ENCODE measurements at regions not wholly inside any gene's neighbourhood (a gene's known extent, or its start where the extent isn't known, plus 50 kb on each side); places are given as distances from the start of the nearest gene placed in this dataset.
"Not testable (repeated sequence)": the region's sequence is repeated elsewhere in the genome, so short reads cannot be mapped to it uniquely, and the experiment has no call there.

- no peak for TF ChIP-seq CTCF (IDR thresholded peaks at IDR 0.05)
- Histone ChIP-seq H3K36me3 (no peaks in the 10 kb centered on the region), H3K4me1 (peaks cover 37% of the 10 kb centered on the region), H3K4me3 (no peak overlapping the region), H3K27ac (no peak overlapping the region), H3K27me3 (no peaks in the 10 kb centered on the region), H3K9me3 (no peaks in the 10 kb centered on the region)
- DNase-seq (no peak), ATAC-seq (no peak)
- intact Hi-C loops (cut with DNase I): no loop called here
These were observed 55.9 kb upstream of the NXT1 start for GRCh38 chr20:23294671-23295070.

GRCh38 chr20:23294166-23294565, 56.4 kb upstream of the NXT1 start:
- Histone ChIP-seq H3K4me1 (peaks cover 38% of the 10 kb centered on the region), H3K27me3 (no peaks in the 10 kb centered on the region), H3K27ac (no peak overlapping the region), H3K9me3 (no peaks in the 10 kb centered on the region), H3K36me3 (no peaks in the 10 kb centered on the region), H3K4me3 (no peak overlapping the region)
- intact Hi-C loops (cut with DNase I): no loop called here
- no peak for TF ChIP-seq CTCF (IDR thresholded peaks at IDR 0.05)
- DNase-seq (no peak), ATAC-seq (no peak)

- ATAC-seq (peak; percentile 43), DNase-seq (no peak)
- no peak for TF ChIP-seq CTCF (IDR thresholded peaks at IDR 0.05)
- Histone ChIP-seq H3K27ac (peak overlapping the region; percentile 68), H3K4me1 (peaks cover 38% of the 10 kb centered on the region), H3K9me3 (no peaks in the 10 kb centered on the region), H3K36me3 (no peaks in the 10 kb centered on the region), H3K27me3 (no peaks in the 10 kb centered on the region), H3K4me3 (no peak overlapping the region)
- intact Hi-C loops (cut with DNase I): no loop called here
These were observed 56.9 kb upstream of the NXT1 start for GRCh38 chr20:23293689-23294088.

DNA sequence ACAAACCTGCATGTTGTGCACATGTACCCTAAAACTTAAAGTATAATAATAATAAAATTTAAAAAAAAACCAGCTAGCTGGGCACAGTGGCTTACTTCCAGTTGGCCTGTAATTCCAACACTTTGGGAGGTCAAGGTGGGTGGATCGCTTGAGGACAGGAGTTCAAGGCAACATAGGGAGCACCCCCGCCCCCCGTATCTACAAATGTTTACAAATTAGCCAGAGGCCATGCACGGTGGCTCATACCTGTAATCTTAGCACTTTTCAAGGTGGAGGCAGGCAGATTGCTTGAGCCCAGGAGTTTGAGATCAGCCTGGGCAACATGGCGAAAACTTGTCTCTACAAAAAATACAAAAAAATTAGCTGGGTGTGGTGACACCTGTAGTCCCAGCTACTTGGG, 58.3 kb upstream of the NXT1 start:
- H3K4me3 ChIP-seq; H3K36me3 ChIP-seq; intact Hi-C loops (cut with DNase I); H3K27me3 ChIP-seq; H3K27ac ChIP-seq; DNase-seq; H3K9me3 ChIP-seq; ATAC-seq: not testable (repeated sequence)
- peaks cover 31% of the 10 kb centered on the region for H3K4me1 ChIP-seq

DNA sequence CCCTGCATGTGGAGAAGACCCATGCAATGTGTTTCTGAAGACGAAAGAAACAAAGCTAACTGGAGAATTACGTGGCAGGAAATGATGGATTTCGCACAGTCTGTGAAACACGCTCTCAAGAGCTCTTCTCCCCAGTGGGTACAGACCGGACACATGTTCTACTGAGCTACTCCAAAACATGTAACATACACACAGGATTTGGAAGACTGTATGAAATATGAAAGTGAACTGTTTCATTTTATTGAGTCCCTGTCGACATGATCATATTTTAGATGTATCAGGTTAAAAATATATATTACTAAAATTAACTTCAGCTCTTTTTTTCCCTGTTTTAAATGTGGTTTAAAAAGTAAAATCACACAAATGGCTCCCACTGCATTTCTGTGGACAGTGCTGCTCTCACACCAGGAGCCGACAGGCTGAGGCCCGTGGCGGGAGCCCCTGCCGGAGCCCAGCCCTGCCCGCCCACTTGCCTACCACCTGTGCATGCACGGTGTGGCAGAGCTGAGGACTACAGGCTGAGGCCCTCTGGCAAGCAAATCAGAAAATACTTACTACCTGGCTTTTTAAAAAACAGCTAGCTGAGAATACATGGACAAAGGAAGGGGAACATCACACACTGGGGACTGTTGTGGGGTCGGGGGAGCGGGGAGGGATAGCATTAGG, 58.9 kb upstream of the NXT1 start:
- H3K27me3 ChIP-seq: no peaks in the 10 kb centered on the region
- H3K4me3 ChIP-seq: no peak overlapping the region
- DNase-seq (no peak), ATAC-seq (no peak)
- no peaks in the 10 kb centered on the region for H3K36me3 ChIP-seq
- TF ChIP-seq CTCF (IDR thresholded peaks at IDR 0.05): no peak
- no peaks in the 10 kb centered on the region for H3K9me3 ChIP-seq
- H3K27ac ChIP-seq: no peak overlapping the region
- peaks cover 31% of the 10 kb centered on the region for H3K4me1 ChIP-seq
- intact Hi-C loops (cut with DNase I): no loop called here

DNA sequence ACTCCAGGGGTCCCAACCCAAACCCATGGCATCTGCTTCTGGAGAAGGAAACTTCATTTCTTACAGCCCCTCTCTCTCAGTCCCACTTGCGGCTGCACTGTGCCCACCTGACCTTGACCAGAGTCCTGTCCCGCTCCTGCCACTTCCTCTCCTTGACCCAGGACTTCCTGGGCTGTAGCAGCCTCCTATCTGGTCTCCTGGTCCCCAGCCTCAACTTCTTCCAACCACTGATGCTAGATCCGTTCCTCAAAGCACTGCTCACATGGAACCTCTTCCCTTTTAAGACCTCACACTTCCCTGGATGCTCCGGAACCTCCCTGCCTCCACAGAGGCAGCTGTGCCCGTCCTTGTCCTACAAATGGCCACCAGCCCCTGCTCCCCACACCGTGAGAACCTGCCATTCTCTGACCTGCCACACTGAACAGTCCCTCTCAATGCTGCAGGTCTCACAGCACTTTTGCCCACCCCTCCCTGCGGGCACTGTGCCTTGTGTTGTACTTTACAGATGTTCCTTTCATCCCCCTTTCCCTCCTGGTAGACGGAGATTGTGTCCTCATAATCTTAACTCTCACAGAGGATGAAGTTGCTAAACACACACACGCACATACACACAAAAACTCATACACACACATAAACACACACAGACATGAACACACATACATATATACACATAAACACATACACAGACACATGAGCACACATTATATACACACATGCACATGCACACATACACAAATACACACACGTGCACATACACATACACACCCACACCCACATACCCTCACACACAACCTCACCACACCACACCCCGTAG, 59.6 kb upstream of the NXT1 start:
- ATAC-seq: no peak
- TF ChIP-seq CTCF (IDR thresholded peaks at IDR 0.05): no peak

More for the DNA sequence above, 59.6 kb upstream of the NXT1 start:
- Histone ChIP-seq H3K27ac (no peak overlapping the region), H3K9me3 (no peaks in the 10 kb centered on the region), H3K4me1 (peaks cover 25% of the 10 kb centered on the region), H3K27me3 (no peaks in the 10 kb centered on the region), H3K4me3 (no peak overlapping the region), H3K36me3 (no peaks in the 10 kb centered on the region)
- intact Hi-C loops (cut with DNase I): no loop called here
- no peak for DNase-seq
